NB4 (cell line): ENCODE measurements at regions not wholly inside any gene's neighbourhood (a gene's known extent, or its start where the extent isn't known, plus 50 kb on each side); places are given as distances from the start of the nearest gene placed in this dataset.

Experiments used
- DNase-seq: peaks from one replicate; pipeline ENCODE4 v3.0.0; 2010; ENCODE audit warnings: low read depth
- H3K4me3 ChIP-seq: one replicate; pipeline ENCODE4 v1.5.1; 2011; ENCODE audit warnings: mild to moderate bottlenecking, low read depth, low read length, moderate library complexity
- MYC ChIP-seq: IDR thresholded peaks from 2 replicates; pipeline ENCODE4 v1.6.1; 2011; ENCODE audit warnings: low read depth, low read length
- POLR2A ChIP-seq: IDR thresholded peaks from 2 replicates; pipeline ENCODE4 v1.6.1; 2011; ENCODE audit warnings: mild to moderate bottlenecking; ENCODE audit not compliant: insufficient read length; ENCODE audit errors: extremely low read depth
- TF ChIP-seq, protein P1 (sequence below): IDR thresholded peaks from one replicate; pipeline ENCODE4 v1.5.1; 2012; ENCODE audit warnings: low read depth, low read length
- TF ChIP-seq, protein P2 (sequence below): IDR thresholded peaks from 2 replicates; pipeline ENCODE4 v1.6.1; 2011; ENCODE audit warnings: low read depth, low read length

DNA sequence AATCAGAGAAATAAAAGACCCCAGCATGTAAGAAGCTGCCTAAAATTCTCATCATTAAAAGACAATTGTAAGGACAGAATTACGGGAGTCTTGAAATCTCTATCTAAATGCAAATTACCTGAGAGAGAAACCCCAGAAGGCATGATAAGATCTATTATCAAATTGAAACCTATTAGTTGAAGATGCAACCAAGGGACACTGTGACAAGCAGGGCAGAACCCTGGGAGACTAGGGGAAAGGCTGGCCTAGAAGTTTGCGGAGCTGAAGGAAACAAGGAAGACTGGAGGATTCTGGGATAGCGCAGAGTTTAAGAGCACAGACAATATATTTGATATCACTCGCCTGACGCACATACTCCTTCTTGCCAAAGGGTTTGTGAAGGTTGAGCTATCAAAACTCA is 319.5 kb upstream of the CHAC2 start:
- TF ChIP-seq, protein P1, sequence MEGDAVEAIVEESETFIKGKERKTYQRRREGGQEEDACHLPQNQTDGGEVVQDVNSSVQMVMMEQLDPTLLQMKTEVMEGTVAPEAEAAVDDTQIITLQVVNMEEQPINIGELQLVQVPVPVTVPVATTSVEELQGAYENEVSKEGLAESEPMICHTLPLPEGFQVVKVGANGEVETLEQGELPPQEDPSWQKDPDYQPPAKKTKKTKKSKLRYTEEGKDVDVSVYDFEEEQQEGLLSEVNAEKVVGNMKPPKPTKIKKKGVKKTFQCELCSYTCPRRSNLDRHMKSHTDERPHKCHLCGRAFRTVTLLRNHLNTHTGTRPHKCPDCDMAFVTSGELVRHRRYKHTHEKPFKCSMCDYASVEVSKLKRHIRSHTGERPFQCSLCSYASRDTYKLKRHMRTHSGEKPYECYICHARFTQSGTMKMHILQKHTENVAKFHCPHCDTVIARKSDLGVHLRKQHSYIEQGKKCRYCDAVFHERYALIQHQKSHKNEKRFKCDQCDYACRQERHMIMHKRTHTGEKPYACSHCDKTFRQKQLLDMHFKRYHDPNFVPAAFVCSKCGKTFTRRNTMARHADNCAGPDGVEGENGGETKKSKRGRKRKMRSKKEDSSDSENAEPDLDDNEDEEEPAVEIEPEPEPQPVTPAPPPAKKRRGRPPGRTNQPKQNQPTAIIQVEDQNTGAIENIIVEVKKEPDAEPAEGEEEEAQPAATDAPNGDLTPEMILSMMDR: no peak
- DNase-seq: no peak
- no peak overlapping the region for H3K4me3 ChIP-seq

DNA sequence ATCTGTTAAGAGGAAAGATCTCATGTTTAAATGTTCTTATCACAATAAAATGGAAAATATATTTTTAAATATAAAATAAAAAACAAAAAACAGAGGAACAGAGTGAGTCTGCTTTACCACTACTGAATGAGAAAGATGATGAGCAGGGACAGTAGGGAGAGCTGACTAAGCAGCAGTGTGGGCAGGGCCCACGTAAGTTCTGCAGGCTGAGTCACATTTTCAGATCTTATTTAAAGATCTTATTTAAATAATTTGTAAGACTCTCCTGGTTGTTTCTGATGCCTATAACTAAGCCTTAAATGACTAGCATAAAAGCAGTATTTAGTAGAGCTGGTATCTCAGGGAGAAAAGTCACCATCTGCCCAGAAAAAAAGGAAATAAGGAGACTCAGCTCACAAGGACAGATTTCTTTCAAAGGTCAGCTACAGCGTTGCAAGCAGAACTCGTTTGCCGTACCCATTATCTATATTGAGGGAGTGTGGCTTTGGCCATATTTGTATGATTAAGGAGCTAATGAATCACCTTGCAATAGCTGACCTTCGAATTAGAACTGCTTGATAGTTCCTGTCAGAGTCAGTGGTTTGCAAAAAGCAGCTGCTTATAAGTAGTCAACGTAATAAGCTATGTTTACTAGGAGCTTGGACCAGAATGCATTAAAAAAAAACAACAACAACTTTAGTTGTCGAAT is 322.1 kb upstream of the CHAC2 start:
- TF ChIP-seq MYC (no peak), POLR2A (no peak)
- TF ChIP-seq, protein P1: no peak
- TF ChIP-seq, protein P2, sequence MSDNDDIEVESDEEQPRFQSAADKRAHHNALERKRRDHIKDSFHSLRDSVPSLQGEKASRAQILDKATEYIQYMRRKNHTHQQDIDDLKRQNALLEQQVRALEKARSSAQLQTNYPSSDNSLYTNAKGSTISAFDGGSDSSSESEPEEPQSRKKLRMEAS: no peak
- no peak for DNase-seq
- no peak overlapping the region for H3K4me3 ChIP-seq

DNA sequence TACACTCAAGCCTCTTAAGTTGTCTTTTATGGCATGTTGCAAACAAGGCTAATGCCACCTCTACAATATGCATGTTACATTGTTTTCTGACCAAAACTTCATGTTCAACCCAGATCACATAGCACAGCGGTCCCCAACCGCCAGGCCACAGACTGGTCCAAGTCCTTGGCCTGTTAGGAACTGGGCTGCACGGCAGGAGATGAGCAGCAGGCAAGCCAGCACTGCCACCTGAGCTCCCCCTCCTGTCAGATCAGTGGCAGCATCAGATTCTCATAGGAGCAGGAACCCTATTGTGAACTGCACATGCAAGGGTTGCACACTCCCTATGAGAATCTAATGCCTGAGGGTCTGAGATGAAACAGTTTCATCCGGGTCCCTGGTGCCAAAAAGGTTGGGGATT is 324.8 kb upstream of the CHAC2 start:
- DNase-seq: no peak
- TF ChIP-seq, protein P2: no peak
- TF ChIP-seq POLR2A (no peak), MYC (no peak)
- TF ChIP-seq, protein P1: no peak

DNA sequence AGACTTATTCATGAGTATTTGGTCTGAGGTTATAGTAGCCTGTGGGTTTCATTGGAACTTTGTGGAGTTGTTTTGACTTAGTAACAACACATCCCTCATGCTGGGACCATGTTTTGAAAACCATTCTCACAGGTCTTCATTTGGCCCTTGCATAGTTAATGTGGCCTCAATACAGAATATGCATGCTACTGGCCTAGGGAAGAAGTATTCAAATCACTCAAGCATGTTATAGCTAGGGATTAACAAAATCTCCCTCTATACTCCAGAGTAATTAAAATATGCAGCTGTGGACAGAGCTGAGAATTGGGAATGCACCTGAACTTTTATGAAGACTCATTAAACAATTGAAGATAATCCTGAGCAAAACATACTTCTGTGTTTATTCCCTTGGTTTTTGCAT is 325.5 kb upstream of the CHAC2 start:
- no peak overlapping the region for H3K4me3 ChIP-seq
- no peak for DNase-seq
- TF ChIP-seq, protein P2: no peak
- no peak for TF ChIP-seq POLR2A
- TF ChIP-seq, protein P1: no peak
- TF ChIP-seq MYC: no peak

More for the DNA sequence above, 324.8 kb upstream of the CHAC2 start:
- H3K4me3 ChIP-seq: no peak overlapping the region

DNA sequence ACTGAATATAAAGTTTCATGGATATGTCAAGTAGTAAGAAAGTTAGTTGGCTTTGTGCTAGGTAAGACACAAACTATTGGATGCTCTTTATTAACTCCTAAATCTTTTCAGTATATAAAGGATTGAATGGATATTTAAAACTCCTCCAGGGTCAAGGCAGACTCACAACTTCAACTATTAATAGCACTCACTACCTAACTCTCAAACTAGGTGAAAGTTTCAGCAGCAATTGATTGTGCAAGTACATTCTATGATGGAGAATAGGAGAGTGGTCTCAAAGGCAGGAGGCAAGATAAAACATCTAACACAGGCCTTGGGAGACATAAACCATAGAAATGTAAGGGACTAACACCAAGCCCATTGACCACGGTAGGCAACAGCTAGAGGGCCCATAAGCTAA is 328.9 kb upstream of the CHAC2 start:
- no peak for DNase-seq
- TF ChIP-seq POLR2A (no peak), MYC (no peak)
- TF ChIP-seq, protein P1: no peak
- TF ChIP-seq, protein P2: no peak
- H3K4me3 ChIP-seq: no peak overlapping the region

DNA sequence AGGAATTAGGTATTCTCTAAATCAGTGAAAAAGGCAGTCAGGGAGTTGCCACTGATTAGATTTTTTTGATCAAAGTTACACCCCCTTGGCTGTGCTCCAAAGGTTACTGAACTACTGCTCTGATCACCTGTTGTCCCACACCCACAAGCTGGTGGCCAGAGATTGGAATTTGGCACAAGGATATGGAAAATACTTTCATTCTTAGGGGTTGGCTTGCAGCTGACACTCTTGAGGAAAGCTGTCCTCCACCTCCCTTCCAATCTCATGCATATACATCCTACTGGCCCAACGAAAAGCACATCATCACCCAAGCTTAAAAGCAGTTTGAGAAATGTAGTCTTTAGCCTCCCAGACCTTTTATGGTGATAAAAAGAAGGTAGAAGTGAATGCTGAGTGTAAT is 329.5 kb upstream of the CHAC2 start:
- no peak overlapping the region for H3K4me3 ChIP-seq
- DNase-seq: no peak
- TF ChIP-seq POLR2A: no peak
- TF ChIP-seq, protein P1: no peak
- no peak for TF ChIP-seq MYC
- TF ChIP-seq, protein P2: no peak
